Endodermal cell (in vitro differentiated cells): ENCODE measurements at regions not wholly inside any gene's neighbourhood (a gene's known extent, or its start where the extent isn't known, plus 50 kb on each side); places are given as distances from the start of the nearest gene placed in this dataset.

Experiments used
- DNase-seq: peaks from one replicate; pipeline ENCODE4 v3.0.0-alpha.2; 2017
- H3K27ac ChIP-seq: 2 replicates; pipeline ENCODE4 v1.5.1; 2013; ENCODE audit warnings: mild to moderate bottlenecking, low read depth, low read length, moderate library complexity
- H3K27me3 ChIP-seq: 2 replicates; pipeline ENCODE4 v1.6.1; 2013; ENCODE audit warnings: mild to moderate bottlenecking, low read length, moderate library complexity; ENCODE audit not compliant: insufficient read depth, control insufficient read depth, poor library complexity, severe bottlenecking
- H3K36me3 ChIP-seq: 2 replicates; pipeline ENCODE4 v1.7.0; 2013; ENCODE audit warnings: mild to moderate bottlenecking, low read length, moderate library complexity; ENCODE audit not compliant: control insufficient read depth, insufficient read depth
- H3K4me1 ChIP-seq: one replicate; pipeline ENCODE4 v1.7.0; 2013; ENCODE audit warnings: low read length; ENCODE audit not compliant: control insufficient read depth, insufficient read depth
- H3K4me3 ChIP-seq: 2 replicates; pipeline ENCODE4 v1.5.1; 2013; ENCODE audit warnings: mild to moderate bottlenecking, low read length, moderate library complexity
- H3K9ac ChIP-seq: 2 replicates; pipeline ENCODE4 v1.6.1; 2013; ENCODE audit warnings: mild to moderate bottlenecking, low read length, moderate library complexity; ENCODE audit not compliant: poor library complexity, severe bottlenecking; ENCODE audit errors: extremely low read depth
- H3K9me3 ChIP-seq: 2 replicates; pipeline ENCODE4 v1.6.1; 2013; ENCODE audit warnings: mild to moderate bottlenecking, low read length, moderate library complexity; ENCODE audit not compliant: control insufficient read depth
- H3K27ac Mint-ChIP-seq: 2 replicates; pipeline ENCODE4 v1.8.0; 2020; ENCODE audit warnings: mixed read lengths
- H3K27me3 Mint-ChIP-seq: 2 replicates; pipeline ENCODE4 v1.8.0; 2021; ENCODE audit warnings: mild to moderate bottlenecking, mixed read lengths; ENCODE audit not compliant: insufficient read depth
- H3K36me3 Mint-ChIP-seq: 2 replicates; pipeline ENCODE4 v1.8.0; 2020; ENCODE audit warnings: low read depth, mixed read lengths
- H3K4me1 Mint-ChIP-seq: 2 replicates; pipeline ENCODE4 v1.8.0; 2020; ENCODE audit warnings: mixed read lengths
- H3K4me3 Mint-ChIP-seq: 2 replicates; pipeline ENCODE4 v1.8.0; 2020; ENCODE audit warnings: mild to moderate bottlenecking, moderate library complexity, mixed read lengths
- H3K9me3 Mint-ChIP-seq: 2 replicates; pipeline ENCODE4 v1.8.0; 2020; ENCODE audit warnings: mild to moderate bottlenecking, mixed read lengths
- CTCF ChIP-seq: fragments of 200-600 bp; sonication (generic); conservative IDR thresholded peaks from 2 replicates; pipeline ENCODE4 v1.5.0; 2021; ENCODE audit warnings: antibody characterized with exemption, mild to moderate bottlenecking
- WGBS, 2 experiments: methylation state at CpG; one replicate each; pipeline versions ENCODE4 v1.1.5 to v1.1.7; 2013; ENCODE audit warnings: missing lambda C conversion rate in 2 of 2, mixed read lengths in 1 of 2; ENCODE audit not compliant: insufficient coverage in 1 of 2, insufficient read length in 1 of 2; 5-methylcytosine and 5-hydroxymethylcytosine counted together

DNA sequence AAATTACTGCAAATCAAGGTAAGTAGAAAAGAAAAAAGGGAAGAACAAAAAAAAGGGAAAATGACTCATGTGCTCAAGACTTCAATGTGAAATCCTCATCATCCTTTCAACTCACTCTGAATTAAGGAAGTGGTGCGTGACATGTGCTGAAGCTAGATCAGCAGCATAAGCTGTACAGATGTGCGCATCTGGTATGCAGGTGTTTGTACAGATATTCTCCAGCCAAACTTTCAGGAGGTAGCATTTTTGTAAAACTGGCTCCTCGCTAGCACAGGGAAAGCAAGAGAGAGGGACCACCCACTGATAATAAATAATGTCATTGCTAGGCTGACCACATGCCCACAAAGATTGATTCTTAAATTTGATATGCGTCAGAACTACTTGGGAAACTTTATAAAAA, 253.9 kb upstream of the RGMB start:
- Mint-ChIP-seq H3K36me3 (peaks cover 3% of the 10 kb centered on the region), H3K9me3 (no peaks in the 10 kb centered on the region), H3K27ac (no peak overlapping the region), H3K4me3 (no peak overlapping the region), H3K27me3 (no peaks in the 10 kb centered on the region), H3K4me1 (peaks cover 26% of the 10 kb centered on the region)
- no peak for DNase-seq
- WGBS, 2 experiments: 89 to 93% methylated on average over 1 to 4 of the region's 4 CpGs
- no peak overlapping the region for H3K9ac ChIP-seq
- no peak overlapping the region for H3K4me3 ChIP-seq
- H3K4me1 ChIP-seq: no peaks in the 10 kb centered on the region
- no peak overlapping the region for H3K27ac ChIP-seq
- no peaks in the 10 kb centered on the region for H3K27me3 ChIP-seq
- no peak for TF ChIP-seq CTCF
- H3K36me3 ChIP-seq: no peaks in the 10 kb centered on the region
- H3K9me3 ChIP-seq: no peaks in the 10 kb centered on the region

GRCh38 chr5:98521821-98522220, 251.6 kb upstream of the RGMB start:
- no peaks in the 10 kb centered on the region for H3K9me3 Mint-ChIP-seq

DNA sequence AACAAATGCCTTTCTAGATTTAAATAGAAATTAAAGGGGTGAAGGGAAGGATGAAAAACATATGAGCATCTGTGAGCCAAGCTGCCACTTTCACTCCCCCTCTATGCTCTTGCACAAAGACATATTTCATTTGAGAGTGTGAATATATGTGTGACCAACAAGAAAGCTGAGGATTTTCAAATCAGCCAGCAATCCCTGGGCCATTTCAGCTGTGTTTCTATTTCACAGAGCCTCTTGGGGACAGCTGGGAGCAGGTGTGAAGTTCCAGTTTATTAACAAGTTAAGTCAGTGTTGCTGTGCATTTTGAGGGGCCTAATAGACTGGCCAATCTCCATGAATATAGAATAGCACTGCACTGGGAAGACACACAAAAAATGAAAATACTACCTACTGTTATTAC, 248.7 kb upstream of the RGMB start:
- H3K9me3 ChIP-seq: no peaks in the 10 kb centered on the region
- H3K27me3 ChIP-seq: no peaks in the 10 kb centered on the region
- Mint-ChIP-seq H3K9me3 (no peaks in the 10 kb centered on the region), H3K27ac (no peak overlapping the region), H3K4me1 (peaks cover 21% of the 10 kb centered on the region), H3K36me3 (no peaks in the 10 kb centered on the region), H3K27me3 (no peaks in the 10 kb centered on the region), H3K4me3 (no peak overlapping the region)
- TF ChIP-seq CTCF: no peak
- no peak for DNase-seq
- H3K4me3 ChIP-seq: no peak overlapping the region
- H3K27ac ChIP-seq: peak overlapping the region; percentile 16
- H3K36me3 ChIP-seq: no peaks in the 10 kb centered on the region
- H3K9ac ChIP-seq: no peak overlapping the region
- H3K4me1 ChIP-seq: peaks cover 13% of the 10 kb centered on the region

More at GRCh38 chr5:98521821-98522220, 251.6 kb upstream of the RGMB start:
- no peak for TF ChIP-seq CTCF
- peaks cover 5% of the 10 kb centered on the region for H3K4me1 ChIP-seq
- H3K27me3 ChIP-seq: no peaks in the 10 kb centered on the region
- Mint-ChIP-seq H3K36me3 (no peaks in the 10 kb centered on the region), H3K4me1 (peaks cover 31% of the 10 kb centered on the region), H3K4me3 (no peak overlapping the region), H3K27me3 (no peaks in the 10 kb centered on the region), H3K27ac (no peak overlapping the region)
- H3K27ac ChIP-seq: no peak overlapping the region
- H3K4me3 ChIP-seq: no peak overlapping the region
- H3K9ac ChIP-seq: no peak overlapping the region
- WGBS, 2 experiments: 95% methylated on average over 3 of the region's 3 CpGs; no CpG with 5 or more reads in 1 of the 2 experiments
- no peak for DNase-seq
- H3K9me3 ChIP-seq: no peaks in the 10 kb centered on the region
- no peaks in the 10 kb centered on the region for H3K36me3 ChIP-seq
